GM08714 (cell line): ENCODE measurements at regions not wholly inside any gene's neighbourhood (a gene's known extent, or its start where the extent isn't known, plus 50 kb on each side); places are given as distances from the start of the nearest gene placed in this dataset.
"Not testable (repeated sequence)": the region's sequence is repeated elsewhere in the genome, so short reads cannot be mapped to it uniquely, and the experiment has no call there.

Source experiments
- H3K4me3 ChIP-seq: fragments of 200-500 bp; sonication (Bioruptor generic); 2 replicates; pipeline ENCODE4 v1.5.1; 2014; ENCODE audit warnings: mild to moderate bottlenecking, low read length, inconsistent platforms
- ZNF274 ChIP-seq: IDR thresholded peaks from 2 replicates; pipeline ENCODE4 v1.6.1; 2012; ENCODE audit warnings: mild to moderate bottlenecking, low read depth, low read length

- TF ChIP-seq ZNF274, result no peak
- H3K4me3 ChIP-seq, result no peak overlapping the region
Measured at GRCh38 chr6:23663096-23663495, 462.9 kb upstream of the NRSN1 start.

GRCh38 chr6:23663652-23664051, 462.4 kb upstream of the NRSN1 start:
- no peak for TF ChIP-seq ZNF274
- no peak overlapping the region for H3K4me3 ChIP-seq

GRCh38 chr6:23665911-23666310, 460.1 kb upstream of the NRSN1 start:
- H3K4me3 ChIP-seq, result not testable (repeated sequence)

- TF ChIP-seq ZNF274, result peak; percentile 43; the same call in 1 of the 2 replicates
- no peak overlapping the region for H3K4me3 ChIP-seq
Measured at GRCh38 chr6:23672737-23673136, 453.3 kb upstream of the NRSN1 start.

GRCh38 chr6:23678626-23679025, 447.4 kb upstream of the NRSN1 start:
- no peak for TF ChIP-seq ZNF274
- no peak overlapping the region for H3K4me3 ChIP-seq

- no peak overlapping the region for H3K4me3 ChIP-seq
- TF ChIP-seq ZNF274, result no peak
Measured at GRCh38 chr6:23681743-23682142, 444.3 kb upstream of the NRSN1 start.

GRCh38 chr6:23688650-23689049, 437.4 kb upstream of the NRSN1 start:
- TF ChIP-seq ZNF274, result no peak
- H3K4me3 ChIP-seq, result no peak overlapping the region

GRCh38 chr6:23690453-23691049, 435.5 kb upstream of the NRSN1 start:
- TF ChIP-seq ZNF274, result no peak
- no peak overlapping the region for H3K4me3 ChIP-seq

GRCh38 chr6:23692184-23692583, 433.8 kb upstream of the NRSN1 start:
- no peak for TF ChIP-seq ZNF274
- H3K4me3 ChIP-seq, result no peak overlapping the region

GRCh38 chr6:23696992-23697391, 429.0 kb upstream of the NRSN1 start:
- no peak for TF ChIP-seq ZNF274

GRCh38 chr6:23704479-23705052, 421.4 kb upstream of the NRSN1 start:
- TF ChIP-seq ZNF274, result no peak
- no peak overlapping the region for H3K4me3 ChIP-seq

More at GRCh38 chr6:23696992-23697391, 429.0 kb upstream of the NRSN1 start:
- H3K4me3 ChIP-seq, result no peak overlapping the region

- no peak overlapping the region for H3K4me3 ChIP-seq
- TF ChIP-seq ZNF274, result no peak
Measured at GRCh38 chr6:23705697-23706096, 420.3 kb upstream of the NRSN1 start.

GRCh38 chr6:23712756-23713155, 413.3 kb upstream of the NRSN1 start:
- no peak for TF ChIP-seq ZNF274
- H3K4me3 ChIP-seq, result no peak overlapping the region

GRCh38 chr6:23713211-23713610, 412.8 kb upstream of the NRSN1 start:
- H3K4me3 ChIP-seq, result no peak overlapping the region
- TF ChIP-seq ZNF274, result no peak

- H3K4me3 ChIP-seq, result no peak overlapping the region
- TF ChIP-seq ZNF274, result no peak
Measured at GRCh38 chr6:23728707-23729106, 397.3 kb upstream of the NRSN1 start.

GRCh38 chr6:23731609-23732008, 394.4 kb upstream of the NRSN1 start:
- no peak for TF ChIP-seq ZNF274
- no peak overlapping the region for H3K4me3 ChIP-seq
